SK-N-DZ (cell line): ENCODE measurements at regions not wholly inside any gene's neighbourhood (a gene's known extent, or its start where the extent isn't known, plus 50 kb on each side); places are given as distances from the start of the nearest gene placed in this dataset.

ENCODE experiments used
- DNase-seq: peaks from one replicate; pipeline ENCODE4 v3.0.0-alpha.2; 2015; ENCODE audit warnings: low spot score

- DNase-seq: no peak
These were observed 158.1 kb downstream of the PSMG1 start for GRCh38 chr21:39025198-39025597.

- no peak for DNase-seq
These were observed 158.7 kb downstream of the PSMG1 start for GRCh38 chr21:39024538-39024937.

GRCh38 chr21:39022863-39023693 lies 160.2 kb downstream of the PSMG1 start:
- peak; percentile 46 for DNase-seq

GRCh38 chr21:39022466-39022862 lies 160.8 kb downstream of the PSMG1 start:
- DNase-seq: no peak

- no peak for DNase-seq
These were observed 161.2 kb downstream of the PSMG1 start for GRCh38 chr21:39022035-39022434.

GRCh38 chr21:39021478-39021832 lies 161.8 kb downstream of the PSMG1 start:
- DNase-seq: no peak

- no peak for DNase-seq
These were observed 162.3 kb downstream of the PSMG1 start for GRCh38 chr21:39020751-39021477.

GRCh38 chr21:39018730-39019129 lies 164.5 kb downstream of the PSMG1 start:
- no peak for DNase-seq

- no peak for DNase-seq
These were observed 166.4 kb downstream of the PSMG1 start for GRCh38 chr21:39016740-39017315.

GRCh38 chr21:39014747-39015146 lies 168.5 kb downstream of the PSMG1 start:
- DNase-seq: no peak

GRCh38 chr21:39012326-39013230 lies 170.7 kb downstream of the PSMG1 start:
- DNase-seq: no peak

GRCh38 chr21:39011911-39012310 lies 171.3 kb downstream of the PSMG1 start:
- no peak for DNase-seq

- no peak for DNase-seq
These were observed 172.4 kb downstream of the PSMG1 start for GRCh38 chr21:39010629-39011404.

- no peak for DNase-seq
These were observed 173.5 kb downstream of the PSMG1 start for GRCh38 chr21:39009587-39010225.

GRCh38 chr21:39007985-39008384 lies 175.3 kb downstream of the PSMG1 start:
- DNase-seq: no peak

GRCh38 chr21:39007532-39007931 lies 175.7 kb downstream of the PSMG1 start:
- DNase-seq: no peak

- DNase-seq: no peak
These were observed 176.5 kb downstream of the PSMG1 start for GRCh38 chr21:39006571-39007311.

GRCh38 chr21:39005502-39005787 lies 177.8 kb downstream of the PSMG1 start:
- no peak for DNase-seq

GRCh38 chr21:39004634-39005501 lies 178.4 kb downstream of the PSMG1 start:
- DNase-seq: no peak
